GM19351 (cell line): ENCODE measurements at regions not wholly inside any gene's neighbourhood (a gene's known extent, or its start where the extent isn't known, plus 50 kb on each side); places are given as distances from the start of the nearest gene placed in this dataset.

Source experiments
- ATAC-seq: cut with Tn5 transposase; IDR thresholded peaks from one replicate; pipeline ENCODE4 v1.9.1; 2021; ENCODE audit warnings: mild to moderate bottlenecking, moderate library complexity; ENCODE audit not compliant: unreplicated experiment

GRCh38 chr2:12507295-12507694 is 209.4 kb upstream of the TRIB2 start:
- peak; percentile 64 for ATAC-seq

- ATAC-seq: no peak
These were observed 206.7 kb upstream of the TRIB2 start for GRCh38 chr2:12510070-12510469.

GRCh38 chr2:12513339-12513738 is 203.4 kb upstream of the TRIB2 start:
- ATAC-seq: no peak

- no peak for ATAC-seq
These were observed 202.6 kb upstream of the TRIB2 start for GRCh38 chr2:12514168-12514567.

- no peak for ATAC-seq
These were observed 201.9 kb upstream of the TRIB2 start for GRCh38 chr2:12514631-12515437.

GRCh38 chr2:12515871-12516270 is 200.9 kb upstream of the TRIB2 start:
- no peak for ATAC-seq

GRCh38 chr2:12533337-12534005 is 183.3 kb upstream of the TRIB2 start:
- no peak for ATAC-seq

- ATAC-seq: no peak
These were observed 182.0 kb upstream of the TRIB2 start for GRCh38 chr2:12534646-12535263.

GRCh38 chr2:12536976-12537375 is 179.8 kb upstream of the TRIB2 start:
- no peak for ATAC-seq

GRCh38 chr2:12538138-12538694 is 178.5 kb upstream of the TRIB2 start:
- ATAC-seq: no peak

- no peak for ATAC-seq
These were observed 177.4 kb upstream of the TRIB2 start for GRCh38 chr2:12539336-12539735.

GRCh38 chr2:12539776-12540562 is 176.8 kb upstream of the TRIB2 start:
- ATAC-seq: no peak

GRCh38 chr2:12543076-12543977 is 173.4 kb upstream of the TRIB2 start:
- peak; percentile 26 for ATAC-seq

GRCh38 chr2:12543978-12544558 is 172.7 kb upstream of the TRIB2 start:
- ATAC-seq: peak; percentile 92

GRCh38 chr2:12547566-12548170 is 169.1 kb upstream of the TRIB2 start:
- no peak for ATAC-seq

- ATAC-seq: no peak
These were observed 167.8 kb upstream of the TRIB2 start for GRCh38 chr2:12548906-12549305.

GRCh38 chr2:12549641-12550040 is 167.1 kb upstream of the TRIB2 start:
- ATAC-seq: no peak

GRCh38 chr2:12552092-12552491 is 164.6 kb upstream of the TRIB2 start:
- no peak for ATAC-seq
